Activated T-cell treated with anti-CD3 and anti-CD28 coated beads, Interleukin-2, amount 50 U/mL, for 72 hours (primary cell): ENCODE measurements at regions not wholly inside any gene's neighbourhood (a gene's known extent, or its start where the extent isn't known, plus 50 kb on each side); places are given as distances from the start of the nearest gene placed in this dataset.

Source experiments
- ATAC-seq, 2 donors: fragments of 150-1000 bp; cut with Tn5 transposase; replicated peaks in 1 of 2; 2 replicates each; pipeline ENCODE4 v1.10.0; 2021; ENCODE audit warnings: moderate library complexity in 2 of 2, mild to moderate bottlenecking in 1 of 2
- DNase-seq, 2 donors: peaks; one replicate each; pipeline ENCODE4 v3.0.0; 2021 to 2022; ENCODE audit warnings: mixed read lengths in 1 of 2
- H3K27ac Mint-ChIP-seq: one replicate; pipeline ENCODE4 v1.8.0; 2022; ENCODE audit warnings: mild to moderate bottlenecking, moderate library complexity, mixed read lengths
- H3K27me3 Mint-ChIP-seq: one replicate; pipeline ENCODE4 v1.8.0; 2022; ENCODE audit warnings: low read depth, mixed read lengths
- H3K36me3 Mint-ChIP-seq, 2 donors: one replicate each; pipeline ENCODE4 v1.8.0; 2022; ENCODE audit warnings: mixed read lengths in 2 of 2, mild to moderate bottlenecking in 1 of 2; ENCODE audit not compliant: insufficient read depth in 2 of 2
- H3K4me1 Mint-ChIP-seq: one replicate; pipeline ENCODE4 v1.8.0; 2022; ENCODE audit warnings: low read depth, mixed read lengths
- H3K4me3 Mint-ChIP-seq, 2 donors: one replicate each; pipeline ENCODE4 v1.8.0; 2022; ENCODE audit warnings: mild to moderate bottlenecking in 2 of 2, mixed read lengths in 2 of 2, moderate library complexity in 2 of 2
- H3K9me3 Mint-ChIP-seq, 2 donors: one replicate each; pipeline ENCODE4 v1.8.0; 2022; ENCODE audit warnings: mixed read lengths in 2 of 2

- Mint-ChIP-seq H3K27ac (peak overlapping the region; percentile 68), H3K4me1 (peaks cover 51% of the 10 kb centered on the region), H3K36me3 (no peaks in the 10 kb centered on the region), H3K27me3 (no peaks in the 10 kb centered on the region), H3K4me3 (peak overlapping the region; percentile 77 to 78), H3K9me3 (no peaks in the 10 kb centered on the region)
- DNase-seq (peak; percentile 82 to 87), ATAC-seq (peak; percentile 99 to 100)
These were observed 63.6 kb downstream of the SPINK2 start for GRCh38 chr4:56757821-56758411.

DNA sequence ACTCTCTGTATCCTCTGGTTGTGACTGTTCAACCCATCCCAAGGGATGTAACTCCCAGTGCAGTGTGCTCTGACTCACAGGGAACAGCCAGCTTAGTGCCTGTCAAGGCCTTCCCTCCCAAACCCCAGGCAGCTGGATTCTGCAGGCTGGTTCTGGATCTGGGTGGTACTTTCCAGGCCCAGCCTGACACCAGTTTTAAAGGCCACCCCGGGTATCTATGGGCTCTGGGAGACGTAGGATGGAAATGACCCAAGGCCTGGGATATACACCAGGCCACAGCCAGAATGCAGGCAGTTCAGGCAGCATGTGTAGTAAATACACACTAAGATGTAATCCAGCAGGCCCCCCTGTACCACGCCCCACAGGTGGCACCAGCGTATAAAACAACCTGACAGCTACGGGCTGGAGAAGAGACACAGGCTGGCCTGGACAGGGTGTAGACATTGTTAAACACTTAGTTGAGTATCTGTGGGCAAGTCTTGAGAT lies 64.2 kb downstream of the SPINK2 start:
- H3K9me3 Mint-ChIP-seq = no peaks in the 10 kb centered on the region
- no peaks in the 10 kb centered on the region for H3K27me3 Mint-ChIP-seq
- DNase-seq (no peak), ATAC-seq (peak; percentile 70 to 72)
- peaks cover 45% of the 10 kb centered on the region for H3K4me1 Mint-ChIP-seq
- H3K4me3 Mint-ChIP-seq = peak overlapping the region; percentile 77 to 78
- peak overlapping the region; percentile 51 for H3K27ac Mint-ChIP-seq
- no peaks in the 10 kb centered on the region for H3K36me3 Mint-ChIP-seq

DNA sequence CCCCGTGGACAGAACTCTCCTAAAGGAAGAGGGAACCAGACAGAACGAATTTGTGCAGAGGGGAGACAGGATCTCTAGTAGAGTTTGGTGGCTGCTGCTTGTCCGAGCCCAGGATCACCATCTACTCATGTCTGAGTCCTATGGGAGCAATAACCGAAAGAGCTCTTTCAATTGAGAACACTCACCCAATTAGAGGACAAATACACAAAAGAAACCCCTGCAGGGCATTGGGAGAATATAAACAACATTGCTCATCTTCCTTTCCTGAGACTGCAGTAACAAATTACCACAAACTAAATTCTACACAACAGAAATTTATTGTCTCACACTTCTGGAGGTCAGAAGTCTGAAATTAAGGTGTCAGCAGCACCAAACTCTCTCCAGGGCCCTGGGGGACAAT lies 65.6 kb downstream of the SPINK2 start:
- Mint-ChIP-seq H3K36me3 (peaks cover 0 to 2% of the 10 kb centered on the region in 2 donors), H3K4me1 (peaks cover 41% of the 10 kb centered on the region), H3K9me3 (no peaks in the 10 kb centered on the region), H3K4me3 (no peak overlapping the region), H3K27ac (no peak overlapping the region), H3K27me3 (no peaks in the 10 kb centered on the region)
- ATAC-seq = no peak
- DNase-seq = no peak

DNA sequence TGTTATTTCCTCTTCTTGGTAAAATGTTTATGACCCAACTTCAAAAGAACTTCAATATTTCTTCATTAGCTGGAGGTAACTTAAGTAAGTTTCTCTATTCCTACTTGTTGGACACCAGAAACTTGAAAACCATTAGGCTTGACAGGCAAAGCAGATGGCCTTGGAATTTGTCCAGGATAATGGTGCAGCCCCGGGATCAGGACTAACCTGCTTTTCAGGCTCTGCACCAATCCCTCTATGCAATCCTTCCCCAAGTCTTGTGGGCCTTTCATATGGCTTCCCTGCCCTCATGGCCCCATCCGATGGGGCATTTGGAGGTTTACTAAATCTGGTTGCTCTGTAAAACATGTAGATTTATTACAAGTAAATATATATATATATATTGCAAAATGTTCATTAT lies 68.5 kb downstream of the SPINK2 start:
- H3K4me1 Mint-ChIP-seq = peaks cover 19% of the 10 kb centered on the region
- DNase-seq = no peak
- H3K27me3 Mint-ChIP-seq = no peaks in the 10 kb centered on the region
- H3K4me3 Mint-ChIP-seq = no peak overlapping the region
- H3K36me3 Mint-ChIP-seq = peaks cover 2 to 3% of the 10 kb centered on the region in 2 donors
- peaks cover 0 to 3% of the 10 kb centered on the region in 2 donors for H3K9me3 Mint-ChIP-seq
- no peak overlapping the region for H3K27ac Mint-ChIP-seq
- ATAC-seq = no peak

DNA sequence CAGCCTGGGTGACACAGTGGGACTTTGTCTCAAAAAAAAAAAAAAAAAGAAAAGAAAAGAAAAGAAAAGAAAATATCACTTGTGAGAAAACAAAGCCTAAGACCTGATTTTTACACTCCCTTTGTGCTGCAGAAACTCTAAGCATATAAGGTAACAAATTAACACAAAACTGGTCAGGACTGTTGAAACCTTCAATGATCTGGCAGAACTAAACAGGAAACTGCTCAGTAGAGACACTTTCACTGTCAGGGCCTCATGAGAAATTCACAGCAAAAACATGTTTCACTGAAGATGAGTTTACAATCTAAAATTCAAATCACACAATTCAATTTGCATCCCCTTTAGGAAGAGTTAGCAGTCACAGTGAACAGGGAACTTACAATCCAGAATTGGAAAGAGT lies 69.1 kb upstream of the HOPX start:
- ATAC-seq (no peak), DNase-seq (no peak)
- Mint-ChIP-seq H3K9me3 (peaks cover 0 to 3% of the 10 kb centered on the region in 2 donors), H3K27ac (no peak overlapping the region), H3K4me3 (no peak overlapping the region), H3K36me3 (peaks cover 2 to 3% of the 10 kb centered on the region in 2 donors), H3K4me1 (no peaks in the 10 kb centered on the region), H3K27me3 (no peaks in the 10 kb centered on the region)

DNA sequence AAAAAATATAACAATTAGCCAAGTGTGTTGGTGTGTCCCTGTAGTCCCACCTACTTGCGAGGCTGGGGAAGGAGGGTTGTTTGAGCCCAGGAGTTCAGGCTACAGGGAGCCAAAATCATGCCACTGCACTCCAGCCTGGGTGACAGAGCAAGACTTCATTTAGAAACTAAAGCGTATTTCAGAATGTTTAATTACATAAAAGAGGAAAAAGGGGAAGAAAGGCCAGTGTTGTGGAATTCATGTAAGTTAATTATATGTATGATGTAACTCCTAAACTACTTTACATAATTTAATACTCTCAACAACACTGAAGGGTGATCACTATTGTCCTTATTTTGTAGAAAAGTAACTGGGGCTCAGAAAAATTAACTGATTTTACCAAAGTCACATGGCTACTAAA lies 67.2 kb upstream of the HOPX start:
- peaks cover 2 to 3% of the 10 kb centered on the region in 2 donors for H3K36me3 Mint-ChIP-seq
- no peak for ATAC-seq
- no peak for DNase-seq
- H3K4me1 Mint-ChIP-seq = no peaks in the 10 kb centered on the region
- no peak overlapping the region for H3K27ac Mint-ChIP-seq
- peaks cover 0 to 3% of the 10 kb centered on the region in 2 donors for H3K9me3 Mint-ChIP-seq
- no peaks in the 10 kb centered on the region for H3K27me3 Mint-ChIP-seq
- H3K4me3 Mint-ChIP-seq = no peak overlapping the region

DNA sequence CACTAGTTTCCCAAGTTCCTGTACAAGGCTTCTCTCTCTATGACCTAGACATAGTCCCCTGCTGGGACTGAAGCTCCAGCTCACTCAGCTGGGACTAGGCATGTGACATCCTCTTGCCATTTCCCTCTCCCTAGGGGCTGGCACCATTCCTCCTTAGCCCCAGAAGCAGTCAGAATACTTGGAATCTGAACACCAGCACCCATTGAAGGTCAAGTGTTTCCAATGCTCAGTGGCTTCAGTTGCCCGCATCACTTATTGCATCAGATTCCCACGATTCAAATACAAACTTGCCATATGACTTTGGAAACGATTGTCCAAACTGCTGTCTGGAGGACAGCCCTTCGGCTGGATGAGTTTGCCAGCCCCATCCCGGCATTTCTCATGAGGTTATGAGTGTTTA lies 65.5 kb upstream of the HOPX start:
- no peak overlapping the region for H3K27ac Mint-ChIP-seq
- no peaks in the 10 kb centered on the region for H3K27me3 Mint-ChIP-seq
- H3K36me3 Mint-ChIP-seq = peaks cover 1 to 3% of the 10 kb centered on the region in 2 donors
- no peaks in the 10 kb centered on the region for H3K4me1 Mint-ChIP-seq
- no peak overlapping the region for H3K4me3 Mint-ChIP-seq
- DNase-seq (no peak), ATAC-seq (no peak)
- H3K9me3 Mint-ChIP-seq = peaks cover 3% of the 10 kb centered on the region in 2 donors

- no peaks in the 10 kb centered on the region for H3K27me3 Mint-ChIP-seq
- H3K4me3 Mint-ChIP-seq = no peak overlapping the region
- peaks cover 0 to 3% of the 10 kb centered on the region in 2 donors for H3K9me3 Mint-ChIP-seq
- H3K4me1 Mint-ChIP-seq = no peaks in the 10 kb centered on the region
- no peak overlapping the region for H3K27ac Mint-ChIP-seq
- ATAC-seq (no peak), DNase-seq (no peak)
- no peaks in the 10 kb centered on the region for H3K36me3 Mint-ChIP-seq
These were observed 63.9 kb upstream of the HOPX start for GRCh38 chr4:56745042-56745441.

DNA sequence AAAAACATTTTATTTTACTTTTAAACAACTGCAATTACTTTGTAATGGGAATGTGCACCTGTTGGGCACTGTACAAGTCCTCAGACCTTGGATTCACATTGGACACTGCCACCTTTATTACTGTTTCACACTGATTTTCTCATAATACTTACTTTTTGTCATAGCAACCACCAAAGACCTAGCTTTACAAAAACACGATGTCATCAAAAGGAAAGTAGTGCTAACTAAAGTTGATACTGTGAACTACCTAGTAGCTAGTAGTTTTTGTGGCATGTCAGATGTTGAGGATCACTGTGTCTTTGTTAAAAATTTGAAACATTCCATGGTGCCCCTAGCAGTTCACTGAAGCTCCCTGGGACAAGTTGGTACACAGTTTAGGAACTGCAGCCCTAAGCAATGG lies 62.9 kb upstream of the HOPX start:
- Mint-ChIP-seq H3K27ac (no peak overlapping the region), H3K4me1 (no peaks in the 10 kb centered on the region), H3K4me3 (no peak overlapping the region), H3K27me3 (no peaks in the 10 kb centered on the region), H3K9me3 (peaks cover 0 to 3% of the 10 kb centered on the region in 2 donors), H3K36me3 (no peaks in the 10 kb centered on the region)
- peak; percentile 32 to 51 for ATAC-seq
- DNase-seq = no peak

DNA sequence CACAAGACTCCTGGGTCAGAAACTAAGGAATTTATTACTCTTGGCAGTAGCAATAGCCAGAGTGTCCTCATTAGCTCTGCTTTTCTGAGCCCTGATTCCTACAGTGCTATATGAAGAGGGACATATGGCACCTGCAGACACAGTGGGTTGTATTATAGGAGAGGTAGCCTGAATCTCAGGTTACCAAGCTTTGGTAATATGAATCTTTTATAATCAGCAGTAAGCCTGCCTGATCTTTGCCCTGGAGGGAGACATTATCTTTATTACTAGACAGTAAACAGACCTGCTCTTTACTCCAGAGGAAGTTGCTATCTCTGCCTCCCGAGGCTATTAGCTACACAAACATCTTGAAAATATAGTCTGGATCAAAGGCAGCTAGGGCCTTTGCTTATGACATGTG lies 62.5 kb upstream of the HOPX start:
- H3K27ac Mint-ChIP-seq = no peak overlapping the region
- no peak for DNase-seq
- ATAC-seq = no peak
- no peaks in the 10 kb centered on the region for H3K4me1 Mint-ChIP-seq
- peaks cover 0 to 3% of the 10 kb centered on the region in 2 donors for H3K9me3 Mint-ChIP-seq
- H3K27me3 Mint-ChIP-seq = no peaks in the 10 kb centered on the region
- H3K4me3 Mint-ChIP-seq = no peak overlapping the region
- no peaks in the 10 kb centered on the region for H3K36me3 Mint-ChIP-seq

- no peak for ATAC-seq
- no peak overlapping the region for H3K27ac Mint-ChIP-seq
- no peaks in the 10 kb centered on the region for H3K27me3 Mint-ChIP-seq
- H3K36me3 Mint-ChIP-seq = no peaks in the 10 kb centered on the region
- DNase-seq = no peak
- no peaks in the 10 kb centered on the region for H3K4me1 Mint-ChIP-seq
- H3K4me3 Mint-ChIP-seq = no peak overlapping the region
- peaks cover 0 to 6% of the 10 kb centered on the region in 2 donors for H3K9me3 Mint-ChIP-seq
These were observed 61.2 kb upstream of the HOPX start for GRCh38 chr4:56742080-56742871.

DNA sequence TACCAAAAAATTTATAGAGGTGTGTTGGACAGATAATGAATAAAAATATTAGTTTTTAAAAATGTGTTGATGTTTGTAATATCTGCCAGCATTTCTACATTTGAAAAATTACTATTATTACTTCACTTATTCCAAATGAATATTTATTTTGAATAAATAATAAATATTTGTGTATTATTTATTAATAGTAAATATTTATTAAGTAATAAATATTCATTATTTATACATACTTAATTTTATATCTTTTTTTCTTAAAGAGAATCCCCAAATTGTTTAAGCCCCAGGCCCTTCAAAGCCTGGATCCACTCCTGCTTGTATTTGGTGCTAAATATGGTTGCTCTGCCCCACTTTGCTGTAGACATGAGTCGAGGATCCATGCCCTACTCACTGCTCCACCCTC lies 60.5 kb upstream of the HOPX start:
- Mint-ChIP-seq H3K4me3 (no peak overlapping the region), H3K27ac (no peak overlapping the region), H3K9me3 (peaks cover 0 to 6% of the 10 kb centered on the region in 2 donors), H3K27me3 (no peaks in the 10 kb centered on the region), H3K4me1 (no peaks in the 10 kb centered on the region), H3K36me3 (no peaks in the 10 kb centered on the region)
- DNase-seq (no peak), ATAC-seq (no peak)

DNA sequence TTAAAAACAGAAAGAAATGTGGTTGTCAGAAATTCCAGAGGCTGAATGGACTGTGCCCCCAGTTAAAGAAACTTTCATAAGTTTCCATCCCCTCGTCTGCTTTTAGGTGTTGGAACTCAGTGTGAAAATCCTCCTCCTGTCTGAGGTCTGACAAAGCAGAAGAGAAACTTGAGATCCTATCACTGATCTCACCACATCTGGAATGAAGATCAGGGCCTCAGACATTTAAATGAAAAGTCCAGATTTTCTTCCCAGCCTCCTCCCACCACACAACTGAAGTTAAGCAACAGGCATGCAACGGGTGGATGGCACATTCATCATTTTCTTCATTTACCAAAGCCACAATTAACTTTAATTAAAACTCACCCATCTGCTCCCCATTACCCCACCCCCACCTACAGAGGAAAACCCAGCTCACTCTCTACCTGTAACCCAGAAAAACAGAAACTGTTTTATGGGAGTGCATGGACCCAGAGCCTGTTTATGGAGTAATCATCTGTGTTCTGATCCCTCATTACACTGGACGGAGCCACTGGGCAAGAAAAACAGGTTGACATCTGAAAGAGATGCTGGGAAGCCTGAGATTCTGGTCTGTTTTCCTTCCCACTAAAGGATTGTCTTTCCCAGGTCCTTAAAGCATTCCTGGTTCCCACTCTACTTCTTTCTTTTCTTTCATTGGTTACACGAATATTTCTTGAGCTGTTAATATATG lies 58.1 kb upstream of the HOPX start:
- no peak for DNase-seq
- peaks cover 0 to 6% of the 10 kb centered on the region in 2 donors for H3K9me3 Mint-ChIP-seq
- no peak overlapping the region for H3K4me3 Mint-ChIP-seq
- H3K27me3 Mint-ChIP-seq = no peaks in the 10 kb centered on the region
- ATAC-seq = no peak
- H3K4me1 Mint-ChIP-seq = no peaks in the 10 kb centered on the region
- H3K36me3 Mint-ChIP-seq = peaks cover 0 to 1% of the 10 kb centered on the region in 2 donors
- no peak overlapping the region for H3K27ac Mint-ChIP-seq
